Naive B cell (primary cell): ENCODE measurements at regions not wholly inside any gene's neighbourhood (a gene's known extent, or its start where the extent isn't known, plus 50 kb on each side); places are given as distances from the start of the nearest gene placed in this dataset.

Source experiments
- ATAC-seq, 2 donors: fragments of 150-1000 bp; cut with Tn5 transposase; 2 replicates each; pipeline ENCODE4 v1.10.0; 2021; ENCODE audit warnings: low read depth in 2 of 2, mild to moderate bottlenecking in 2 of 2, moderate library complexity in 2 of 2
- DNase-seq: peaks from one replicate; pipeline ENCODE4 v3.0.0; 2022
- H3K27ac Mint-ChIP-seq, 6 donors: one replicate each; pipeline ENCODE4 v1.8.0; 2020 to 2022; ENCODE audit warnings: mild to moderate bottlenecking in 6 of 6, mixed read lengths in 6 of 6, moderate library complexity in 5 of 6, inconsistent platforms in 2 of 6
- H3K27me3 Mint-ChIP-seq, 3 donors: one replicate each; pipeline ENCODE4 v1.8.0; 2021 to 2022; ENCODE audit warnings: mixed read lengths in 3 of 3, mild to moderate bottlenecking in 1 of 3
- H3K36me3 Mint-ChIP-seq, 2 donors: one replicate each; pipeline ENCODE4 v1.8.0; 2020 to 2022; ENCODE audit warnings: mixed read lengths in 2 of 2, inconsistent platforms in 1 of 2, mild to moderate bottlenecking in 1 of 2
- H3K4me1 Mint-ChIP-seq, 3 donors: one replicate each; pipeline ENCODE4 v1.8.0; 2020 to 2022; ENCODE audit warnings: mixed read lengths in 3 of 3, inconsistent platforms in 1 of 3, mild to moderate bottlenecking in 1 of 3, moderate library complexity in 1 of 3
- H3K4me3 Mint-ChIP-seq, 8 donors: one replicate each; pipeline ENCODE4 v1.8.0; 2020 to 2022; ENCODE audit warnings: mild to moderate bottlenecking in 8 of 8, mixed read lengths in 8 of 8, moderate library complexity in 8 of 8, inconsistent platforms in 2 of 8
- H3K9me3 Mint-ChIP-seq, 7 donors: one replicate each; pipeline ENCODE4 v1.8.0; 2020 to 2022; ENCODE audit warnings: mixed read lengths in 7 of 7, mild to moderate bottlenecking in 5 of 7, inconsistent platforms in 2 of 7, moderate library complexity in 1 of 7

DNA sequence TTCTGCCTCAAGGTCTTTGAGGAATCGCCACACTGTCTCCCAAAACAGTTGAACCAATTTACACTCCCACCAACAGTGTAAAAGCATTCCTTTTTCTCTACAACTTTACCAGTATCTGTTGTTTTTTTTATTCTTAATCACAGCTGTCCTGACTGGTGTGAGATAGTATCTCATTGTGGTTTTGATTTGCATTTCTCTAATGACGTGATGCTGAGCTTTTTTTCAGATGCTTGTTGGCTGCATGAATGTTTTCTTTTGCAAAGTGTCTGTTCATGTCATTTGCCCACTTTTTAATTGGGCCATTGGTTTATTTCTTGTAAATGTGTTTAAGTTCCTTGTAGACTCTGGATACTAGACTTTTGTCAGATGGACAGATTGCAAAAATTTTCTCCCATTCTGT, 400.0 kb downstream of the DEPDC1B start:
- ATAC-seq: no peak

DNA sequence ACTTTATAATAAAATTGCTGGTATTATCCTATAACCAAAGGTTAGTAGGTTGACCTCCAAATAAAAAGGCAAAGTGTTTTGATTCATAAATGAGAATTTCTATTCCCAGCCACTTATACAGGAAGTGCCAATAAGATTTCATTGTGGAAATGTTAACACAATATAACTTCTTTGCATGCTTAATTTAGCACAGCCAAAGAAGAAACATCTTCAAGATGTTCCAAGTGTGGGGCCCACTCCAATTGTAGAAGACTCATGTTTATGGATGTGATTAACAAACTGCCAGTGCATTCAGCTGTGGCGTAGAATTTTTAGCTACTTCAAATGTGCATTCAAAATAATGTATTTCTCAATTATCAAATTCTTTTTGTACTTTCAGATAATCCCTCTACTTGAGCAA, 402.3 kb downstream of the DEPDC1B start:
- no peaks in the 10 kb centered on the region for H3K27me3 Mint-ChIP-seq
- ATAC-seq (no peak), DNase-seq (no peak)
- H3K4me3 Mint-ChIP-seq: no peak overlapping the region
- no peaks in the 10 kb centered on the region for H3K36me3 Mint-ChIP-seq
- peaks cover 3 to 18% (median 5%) of the 10 kb centered on the region in 3 donors for H3K4me1 Mint-ChIP-seq
- peaks cover 5 to 21% (median 7%) of the 10 kb centered on the region in 7 donors for H3K9me3 Mint-ChIP-seq
- no peak overlapping the region for H3K27ac Mint-ChIP-seq

More for the DNA sequence above, 400.0 kb downstream of the DEPDC1B start:
- DNase-seq: no peak
- Mint-ChIP-seq H3K27me3 (no peaks in the 10 kb centered on the region), H3K36me3 (peaks cover 0 to 1% of the 10 kb centered on the region in 2 donors), H3K27ac (no peak overlapping the region), H3K4me1 (peaks cover 3 to 18% (median 5%) of the 10 kb centered on the region in 3 donors), H3K4me3 (no peak overlapping the region), H3K9me3 (peaks cover 5 to 21% (median 9%) of the 10 kb centered on the region in 7 donors)

- Mint-ChIP-seq H3K9me3 (peaks cover 0 to 11% (median 2%) of the 10 kb centered on the region in 7 donors), H3K4me3 (no peak overlapping the region), H3K4me1 (peaks cover 0 to 14% (median 5%) of the 10 kb centered on the region in 3 donors), H3K27ac (peak overlapping the region in 1 of 6 donors; percentile 75), H3K36me3 (no peaks in the 10 kb centered on the region), H3K27me3 (no peaks in the 10 kb centered on the region)
- ATAC-seq (peak in 1 of 2 donors; percentile 66), DNase-seq (peak; percentile 8)
These were observed 401.9 kb upstream of the PDE4D start for GRCh38 chr5:60295423-60295822.

DNA sequence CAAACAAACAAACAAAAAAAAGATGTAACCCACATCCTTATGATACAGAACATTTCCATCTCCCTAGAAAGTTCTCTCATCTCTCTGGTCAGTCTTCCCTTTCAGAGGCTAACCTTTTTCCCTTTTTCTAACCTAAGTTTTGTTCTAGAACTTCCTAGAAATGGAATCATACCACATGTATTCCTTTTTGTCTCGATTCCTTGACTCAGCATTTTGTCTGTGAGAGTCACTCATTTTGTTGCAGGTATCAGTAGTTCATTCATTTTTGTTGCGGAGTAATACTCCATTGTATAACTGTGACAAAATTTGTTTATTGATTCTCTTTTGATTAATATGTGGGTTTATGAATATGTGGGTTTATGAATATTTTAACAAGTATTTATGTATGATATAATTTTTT, 400.0 kb upstream of the PDE4D start:
- ATAC-seq: no peak
- Mint-ChIP-seq H3K4me3 (no peak overlapping the region), H3K36me3 (no peaks in the 10 kb centered on the region), H3K9me3 (no peaks in the 10 kb centered on the region), H3K27me3 (no peaks in the 10 kb centered on the region), H3K27ac (no peak overlapping the region), H3K4me1 (peaks cover 0 to 5% (median 5%) of the 10 kb centered on the region in 3 donors)
- no peak for DNase-seq

- Mint-ChIP-seq H3K4me1 (peaks cover 0 to 6% (median 0%) of the 10 kb centered on the region in 3 donors), H3K27ac (no peak overlapping the region), H3K9me3 (no peaks in the 10 kb centered on the region), H3K4me3 (no peak overlapping the region), H3K36me3 (no peaks in the 10 kb centered on the region), H3K27me3 (no peaks in the 10 kb centered on the region)
- DNase-seq (peak; percentile 19), ATAC-seq (peak; percentile 59 to 87)
These were observed 393.7 kb upstream of the PDE4D start for GRCh38 chr5:60287174-60287771.

DNA sequence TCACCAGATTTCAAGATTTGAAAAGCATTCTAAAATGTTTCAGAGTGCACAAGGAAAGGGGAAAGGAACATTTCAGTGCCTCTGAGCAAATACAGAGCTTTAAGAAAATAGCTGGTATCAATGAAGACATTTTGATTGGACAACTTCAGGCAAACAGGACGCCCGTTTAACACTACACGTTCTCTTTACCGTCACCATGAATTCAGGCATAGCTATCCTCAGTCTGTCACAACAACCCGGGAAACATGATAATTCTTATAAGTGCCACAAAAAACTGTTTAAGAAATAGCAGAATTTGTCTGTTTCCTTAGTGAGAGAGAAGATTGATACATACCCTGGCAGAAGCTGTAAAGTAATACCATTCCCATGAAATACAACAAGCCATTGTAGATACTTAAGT, 392.4 kb upstream of the PDE4D start:
- H3K27ac Mint-ChIP-seq: no peak overlapping the region
- no peaks in the 10 kb centered on the region for H3K27me3 Mint-ChIP-seq
- no peaks in the 10 kb centered on the region for H3K36me3 Mint-ChIP-seq
- H3K9me3 Mint-ChIP-seq: no peaks in the 10 kb centered on the region
- peaks cover 0 to 6% (median 0%) of the 10 kb centered on the region in 3 donors for H3K4me1 Mint-ChIP-seq
- no peak overlapping the region for H3K4me3 Mint-ChIP-seq
- DNase-seq (no peak), ATAC-seq (no peak)

DNA sequence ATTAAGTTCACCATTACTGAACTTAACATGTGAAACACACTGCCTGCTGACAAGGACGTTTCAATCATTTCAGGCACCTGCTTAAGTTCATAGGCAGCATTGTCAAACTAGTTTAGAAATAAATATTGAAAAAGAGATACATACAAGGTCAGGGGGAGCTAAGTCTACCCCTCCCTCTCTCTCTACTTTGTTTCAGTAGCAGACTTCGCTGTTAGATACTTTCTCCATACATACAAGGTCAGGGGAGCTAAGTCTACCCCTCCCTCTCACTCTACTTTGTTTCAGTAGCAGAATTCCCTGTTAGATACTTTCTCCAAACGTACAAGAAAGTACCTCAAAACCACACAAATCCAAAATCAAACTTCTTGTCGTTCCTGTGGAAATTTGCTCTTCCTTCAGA, 387.4 kb upstream of the PDE4D start:
- Mint-ChIP-seq H3K4me1 (peaks cover 0 to 6% (median 0%) of the 10 kb centered on the region in 3 donors), H3K27ac (no peak overlapping the region), H3K27me3 (no peaks in the 10 kb centered on the region), H3K36me3 (no peaks in the 10 kb centered on the region), H3K9me3 (peaks cover 0 to 3% (median 0%) of the 10 kb centered on the region in 7 donors), H3K4me3 (no peak overlapping the region)
- no peak for ATAC-seq
- no peak for DNase-seq

DNA sequence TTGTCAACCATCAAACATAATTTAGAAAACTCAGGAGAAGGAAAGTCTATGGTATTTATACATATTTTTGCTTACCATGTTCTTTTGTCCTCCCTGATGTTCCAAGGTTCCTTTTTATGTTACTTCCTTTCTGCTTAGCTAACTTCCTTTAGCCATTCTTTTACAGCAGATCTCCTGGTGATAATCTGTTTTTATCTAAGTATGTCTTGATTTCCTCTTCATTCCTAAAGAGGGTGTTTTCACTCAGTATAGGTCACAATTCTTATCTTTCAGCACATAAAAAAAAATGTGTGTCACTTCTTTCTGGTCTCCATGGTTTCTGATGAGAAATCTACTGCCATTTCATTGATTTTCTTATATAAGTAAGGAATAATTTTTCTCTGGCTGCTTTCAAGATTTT, 384.4 kb upstream of the PDE4D start:
- H3K4me1 Mint-ChIP-seq: no peaks in the 10 kb centered on the region
- DNase-seq (no peak), ATAC-seq (no peak)
- peaks cover 0 to 3% (median 0%) of the 10 kb centered on the region in 7 donors for H3K9me3 Mint-ChIP-seq
- H3K4me3 Mint-ChIP-seq: no peak overlapping the region
- no peak overlapping the region for H3K27ac Mint-ChIP-seq
- H3K27me3 Mint-ChIP-seq: peaks cover 0 to 7% (median 0%) of the 10 kb centered on the region in 3 donors
- H3K36me3 Mint-ChIP-seq: peaks cover 0 to 9% of the 10 kb centered on the region in 2 donors

GRCh38 chr5:60274747-60275146, 381.2 kb upstream of the PDE4D start:
- peaks cover 0 to 3% (median 0%) of the 10 kb centered on the region in 7 donors for H3K9me3 Mint-ChIP-seq
- no peak for ATAC-seq
- DNase-seq: no peak
- no peak overlapping the region for H3K27ac Mint-ChIP-seq
- peaks cover 0 to 9% of the 10 kb centered on the region in 2 donors for H3K36me3 Mint-ChIP-seq
- no peak overlapping the region for H3K4me3 Mint-ChIP-seq
- no peaks in the 10 kb centered on the region for H3K4me1 Mint-ChIP-seq
- peaks cover 0 to 7% (median 0%) of the 10 kb centered on the region in 3 donors for H3K27me3 Mint-ChIP-seq

GRCh38 chr5:60271517-60271916, 378.0 kb upstream of the PDE4D start:
- Mint-ChIP-seq H3K27ac (no peak overlapping the region), H3K4me3 (no peak overlapping the region), H3K27me3 (peaks cover 0 to 7% (median 0%) of the 10 kb centered on the region in 3 donors), H3K9me3 (peaks cover 0 to 3% (median 0%) of the 10 kb centered on the region in 7 donors), H3K36me3 (peaks cover 0 to 9% of the 10 kb centered on the region in 2 donors), H3K4me1 (no peaks in the 10 kb centered on the region)
- ATAC-seq (no peak), DNase-seq (no peak)

GRCh38 chr5:60267907-60268306, 374.4 kb upstream of the PDE4D start:
- no peaks in the 10 kb centered on the region for H3K4me1 Mint-ChIP-seq
- no peak for DNase-seq

DNA sequence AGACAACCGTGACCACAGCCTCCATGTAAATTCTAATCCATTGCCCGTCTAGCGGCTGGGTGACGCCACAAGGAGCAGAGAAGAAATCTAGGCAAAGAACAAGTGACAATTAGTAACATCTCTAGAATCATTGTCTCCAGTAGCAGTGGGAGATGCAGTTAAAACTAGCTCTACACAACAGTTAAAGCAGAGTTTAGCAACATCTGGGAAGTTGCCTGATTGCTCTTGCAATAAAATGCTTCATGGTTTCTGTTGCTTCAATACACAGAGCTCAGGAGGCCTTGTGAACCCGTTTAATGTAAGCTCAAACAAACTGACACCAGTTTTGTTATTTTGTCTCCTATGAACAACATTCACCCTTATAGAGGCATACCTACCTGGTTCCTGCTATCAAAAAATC, 369.8 kb upstream of the PDE4D start:
- H3K9me3 Mint-ChIP-seq: no peaks in the 10 kb centered on the region
- H3K27ac Mint-ChIP-seq: no peak overlapping the region
- H3K36me3 Mint-ChIP-seq: no peaks in the 10 kb centered on the region
- H3K4me1 Mint-ChIP-seq: peaks cover 6 to 10% (median 9%) of the 10 kb centered on the region in 3 donors
- no peak overlapping the region for H3K4me3 Mint-ChIP-seq
- DNase-seq (no peak), ATAC-seq (no peak)
- no peaks in the 10 kb centered on the region for H3K27me3 Mint-ChIP-seq

More at GRCh38 chr5:60267907-60268306, 374.4 kb upstream of the PDE4D start:
- no peak for ATAC-seq
- Mint-ChIP-seq H3K9me3 (no peaks in the 10 kb centered on the region), H3K27ac (peak overlapping the region in 1 of 6 donors; percentile 3), H3K27me3 (no peaks in the 10 kb centered on the region), H3K4me3 (no peak overlapping the region), H3K36me3 (no peaks in the 10 kb centered on the region)

DNA sequence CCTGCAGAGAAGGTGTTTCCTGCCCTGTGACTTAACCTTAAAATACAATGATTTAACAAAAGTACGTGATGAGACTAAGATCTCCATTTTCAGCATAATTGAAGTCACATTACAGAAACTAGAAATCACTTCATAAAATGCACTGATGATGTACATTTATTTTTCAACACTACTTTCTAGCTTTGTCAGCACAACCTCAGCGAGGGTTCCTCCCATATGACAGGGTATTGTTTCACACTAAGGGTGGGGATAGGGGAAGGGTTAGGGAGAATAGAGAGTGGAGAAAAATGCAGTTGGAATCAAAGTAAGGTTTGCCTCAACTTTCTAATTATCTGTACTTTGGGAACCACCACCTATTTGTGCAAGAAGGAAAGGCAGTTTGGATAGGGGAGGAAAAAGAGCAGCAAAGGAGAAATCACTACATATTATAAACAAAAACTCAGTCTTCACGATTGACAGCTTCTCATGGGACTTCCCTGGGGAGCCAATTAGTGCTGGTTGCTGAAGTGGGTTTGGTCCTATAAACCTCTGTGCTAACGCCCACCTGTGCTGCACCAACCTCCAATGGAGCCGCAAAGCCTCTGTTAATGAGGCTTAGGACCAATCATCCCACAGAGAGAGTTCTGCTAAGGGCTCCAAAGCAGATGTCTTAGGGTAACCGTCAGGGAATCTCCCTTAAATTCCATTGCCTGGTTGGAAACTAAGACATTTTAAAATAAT, 369.2 kb upstream of the PDE4D start:
- H3K27ac Mint-ChIP-seq: peak overlapping the region in 1 of 6 donors; percentile 54
- H3K4me3 Mint-ChIP-seq: no peak overlapping the region
- H3K27me3 Mint-ChIP-seq: no peaks in the 10 kb centered on the region
- ATAC-seq (no peak), DNase-seq (no peak)
- H3K4me1 Mint-ChIP-seq: peaks cover 6 to 10% (median 9%) of the 10 kb centered on the region in 3 donors
- H3K36me3 Mint-ChIP-seq: no peaks in the 10 kb centered on the region
- H3K9me3 Mint-ChIP-seq: no peaks in the 10 kb centered on the region

GRCh38 chr5:60261732-60262131, 368.2 kb upstream of the PDE4D start:
- Mint-ChIP-seq H3K36me3 (no peaks in the 10 kb centered on the region), H3K4me3 (no peak overlapping the region), H3K27ac (peak overlapping the region in 1 of 6 donors; percentile 16), H3K27me3 (no peaks in the 10 kb centered on the region), H3K9me3 (no peaks in the 10 kb centered on the region), H3K4me1 (peaks cover 6 to 10% (median 9%) of the 10 kb centered on the region in 3 donors)
- ATAC-seq (no peak), DNase-seq (no peak)
